Peyer's patch (tissue), 4 donors: ENCODE measurements at regions not wholly inside any gene's neighbourhood (a gene's known extent, or its start where the extent isn't known, plus 50 kb on each side); places are given as distances from the start of the nearest gene placed in this dataset.

ENCODE experiments used
- DNase-seq, 3 donors: peaks; one replicate each; pipeline ENCODE4 v3.0.0-alpha.2; 2017 to 2019
- H3K27ac ChIP-seq, 4 donors: fragments of 200-600 bp; sonication (generic); one replicate each; pipeline ENCODE4 v1.5.1; 2016 to 2019
- H3K27me3 ChIP-seq, 2 donors: fragments of 200-600 bp; sonication (generic); one replicate each; pipeline ENCODE4 v1.5.1; 2019
- H3K36me3 ChIP-seq, 3 donors: fragments of 200-600 bp; sonication (generic); one replicate each; pipeline ENCODE4 v1.5.1; 2016 to 2019
- H3K4me1 ChIP-seq, 4 donors: fragments of 200-600 bp; sonication (generic); one replicate each; pipeline ENCODE4 v1.5.1; 2016 to 2019
- H3K4me3 ChIP-seq, 4 donors: fragments of 200-600 bp; sonication (generic); 1 replicate in 3 of 4; 2 replicates in 1 of 4; pipeline ENCODE4 v1.5.1; 2016 to 2019; ENCODE audit warnings: mild to moderate bottlenecking in 1 of 4
- H3K9me3 ChIP-seq, 4 donors: fragments of 200-600 bp; sonication (generic); one replicate each; pipeline ENCODE4 v1.5.1; 2016 to 2019; ENCODE audit warnings: mild to moderate bottlenecking in 1 of 4
- POLR2A ChIP-seq, 2 donors: fragments of 450-650 bp; IDR thresholded peaks; one replicate each; pipeline ENCODE4 v1.5.1; 2017; ENCODE audit warnings: antibody characterized with exemption in 2 of 2, mild to moderate bottlenecking in 2 of 2, moderate library complexity in 2 of 2
- TF ChIP-seq, protein P1 (sequence below), 6 experiments: fragments of 450-650 bp in 4 of 6; fragments of 200-600 bp in 2 of 6; sonication (generic) in 1 of 6; IDR thresholded peaks; one replicate each; pipeline ENCODE4 v1.5.1; 2017 to 2019; ENCODE audit warnings: antibody characterized with exemption in 6 of 6, mild to moderate bottlenecking in 3 of 6, moderate library complexity in 1 of 6

DNA sequence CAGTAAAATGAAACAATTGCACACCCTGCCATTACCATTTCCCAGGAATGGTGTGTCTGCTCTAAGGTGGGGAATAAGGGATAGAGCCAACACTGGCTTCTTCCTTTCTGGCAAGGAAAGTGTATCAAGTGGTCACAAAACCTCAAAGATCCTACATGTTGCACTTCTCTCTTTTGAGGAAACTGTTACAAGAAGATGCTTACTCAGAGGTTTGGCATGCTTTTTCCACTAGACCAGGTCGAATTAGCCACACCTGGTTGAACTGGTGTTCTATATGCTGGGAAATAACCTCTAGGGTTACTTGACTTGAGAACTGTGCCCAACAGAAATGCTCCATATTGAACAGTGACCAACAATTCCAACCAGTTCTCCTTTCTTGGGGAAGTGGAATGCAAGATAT, 102.9 kb downstream of the LRRN1 start:
- no peak overlapping the region for H3K4me3 ChIP-seq
- no peak for DNase-seq
- no peaks in the 10 kb centered on the region for H3K27me3 ChIP-seq
- H3K27ac ChIP-seq, result no peak overlapping the region
- H3K4me1 ChIP-seq, result no peaks in the 10 kb centered on the region
- no peak for TF ChIP-seq POLR2A (IDR thresholded peaks at IDR 0.05)
- TF ChIP-seq, protein P1, sequence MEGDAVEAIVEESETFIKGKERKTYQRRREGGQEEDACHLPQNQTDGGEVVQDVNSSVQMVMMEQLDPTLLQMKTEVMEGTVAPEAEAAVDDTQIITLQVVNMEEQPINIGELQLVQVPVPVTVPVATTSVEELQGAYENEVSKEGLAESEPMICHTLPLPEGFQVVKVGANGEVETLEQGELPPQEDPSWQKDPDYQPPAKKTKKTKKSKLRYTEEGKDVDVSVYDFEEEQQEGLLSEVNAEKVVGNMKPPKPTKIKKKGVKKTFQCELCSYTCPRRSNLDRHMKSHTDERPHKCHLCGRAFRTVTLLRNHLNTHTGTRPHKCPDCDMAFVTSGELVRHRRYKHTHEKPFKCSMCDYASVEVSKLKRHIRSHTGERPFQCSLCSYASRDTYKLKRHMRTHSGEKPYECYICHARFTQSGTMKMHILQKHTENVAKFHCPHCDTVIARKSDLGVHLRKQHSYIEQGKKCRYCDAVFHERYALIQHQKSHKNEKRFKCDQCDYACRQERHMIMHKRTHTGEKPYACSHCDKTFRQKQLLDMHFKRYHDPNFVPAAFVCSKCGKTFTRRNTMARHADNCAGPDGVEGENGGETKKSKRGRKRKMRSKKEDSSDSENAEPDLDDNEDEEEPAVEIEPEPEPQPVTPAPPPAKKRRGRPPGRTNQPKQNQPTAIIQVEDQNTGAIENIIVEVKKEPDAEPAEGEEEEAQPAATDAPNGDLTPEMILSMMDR (IDR thresholded peaks at IDR 0.05), result no peak
- no peaks in the 10 kb centered on the region for H3K9me3 ChIP-seq
- no peaks in the 10 kb centered on the region for H3K36me3 ChIP-seq

DNA sequence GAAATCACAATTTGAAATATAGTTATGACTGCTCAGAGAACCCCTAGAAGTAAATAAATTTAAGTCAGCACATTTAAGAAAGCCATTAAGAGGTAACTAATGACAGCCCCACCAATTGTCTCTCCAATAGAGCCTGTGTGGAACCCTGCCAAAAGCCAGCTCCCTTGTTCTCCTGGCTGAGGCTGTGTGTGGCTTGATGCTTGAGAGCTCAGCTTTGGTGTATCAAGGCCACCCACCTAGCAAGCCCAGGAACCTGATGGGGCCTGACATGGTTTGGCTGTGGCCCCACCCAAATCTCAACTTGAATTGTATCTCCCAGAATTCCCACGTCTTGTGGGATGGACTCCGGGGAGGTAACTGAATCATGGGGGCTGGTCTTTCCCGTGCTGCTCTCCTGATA, 106.9 kb downstream of the LRRN1 start:
- Histone ChIP-seq H3K9me3 (no peaks in the 10 kb centered on the region), H3K4me3 (no peak overlapping the region), H3K4me1 (no peaks in the 10 kb centered on the region), H3K27ac (no peak overlapping the region), H3K27me3 (no peaks in the 10 kb centered on the region), H3K36me3 (no peaks in the 10 kb centered on the region)
- TF ChIP-seq POLR2A (IDR thresholded peaks at IDR 0.05), result no peak
- TF ChIP-seq, protein P1 (IDR thresholded peaks at IDR 0.05), result no peak
- DNase-seq, result no peak

DNA sequence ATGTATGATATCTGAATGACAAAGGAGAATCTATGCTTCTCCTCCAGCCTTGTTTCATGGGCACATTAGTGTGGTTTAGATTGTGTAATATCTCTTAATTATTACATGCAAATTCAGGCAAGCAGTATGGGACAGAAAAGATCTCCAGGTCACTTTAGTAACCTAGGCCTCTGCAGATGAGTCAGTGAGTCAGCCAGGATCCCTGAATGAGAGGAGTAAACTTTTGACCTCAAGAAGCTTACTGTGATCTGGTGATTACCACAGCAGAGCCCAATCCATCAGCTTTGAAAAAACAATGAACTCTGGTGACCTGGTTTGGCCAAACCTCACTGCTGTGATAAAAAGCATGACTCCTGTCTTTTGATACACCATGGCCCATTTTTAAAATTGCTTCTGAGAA, 107.8 kb downstream of the LRRN1 start:
- Histone ChIP-seq H3K4me3 (no peak overlapping the region), H3K4me1 (no peaks in the 10 kb centered on the region), H3K9me3 (no peaks in the 10 kb centered on the region), H3K27ac (no peak overlapping the region), H3K27me3 (no peaks in the 10 kb centered on the region), H3K36me3 (no peaks in the 10 kb centered on the region)
- no peak for DNase-seq
- no peak for TF ChIP-seq POLR2A (IDR thresholded peaks at IDR 0.05)
- TF ChIP-seq, protein P1 (IDR thresholded peaks at IDR 0.05), result no peak

DNA sequence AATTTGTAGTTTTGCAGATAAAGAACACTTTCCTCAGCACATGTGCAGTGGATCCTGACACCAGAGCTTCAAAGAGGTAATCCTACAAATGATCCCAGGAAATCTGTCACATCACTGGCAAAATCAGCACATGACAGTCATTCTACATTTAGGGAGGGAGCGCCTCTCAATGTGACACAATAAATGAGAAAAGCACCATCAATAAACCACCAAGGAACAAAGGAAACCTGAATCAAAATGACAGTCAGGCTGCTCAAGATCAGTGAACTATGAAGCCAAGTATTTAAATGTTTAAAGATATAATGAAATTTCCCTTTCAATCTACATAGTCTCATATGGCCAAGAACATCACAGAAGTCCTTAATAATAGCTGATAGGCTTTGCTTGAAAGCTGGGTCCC, 119.5 kb downstream of the LRRN1 start:
- Histone ChIP-seq H3K4me3 (no peak overlapping the region), H3K36me3 (no peaks in the 10 kb centered on the region), H3K9me3 (no peaks in the 10 kb centered on the region), H3K4me1 (no peaks in the 10 kb centered on the region), H3K27ac (no peak overlapping the region), H3K27me3 (no peaks in the 10 kb centered on the region)
- TF ChIP-seq, protein P1 (IDR thresholded peaks at IDR 0.05), result no peak
- no peak for TF ChIP-seq POLR2A (IDR thresholded peaks at IDR 0.05)
- no peak for DNase-seq

DNA sequence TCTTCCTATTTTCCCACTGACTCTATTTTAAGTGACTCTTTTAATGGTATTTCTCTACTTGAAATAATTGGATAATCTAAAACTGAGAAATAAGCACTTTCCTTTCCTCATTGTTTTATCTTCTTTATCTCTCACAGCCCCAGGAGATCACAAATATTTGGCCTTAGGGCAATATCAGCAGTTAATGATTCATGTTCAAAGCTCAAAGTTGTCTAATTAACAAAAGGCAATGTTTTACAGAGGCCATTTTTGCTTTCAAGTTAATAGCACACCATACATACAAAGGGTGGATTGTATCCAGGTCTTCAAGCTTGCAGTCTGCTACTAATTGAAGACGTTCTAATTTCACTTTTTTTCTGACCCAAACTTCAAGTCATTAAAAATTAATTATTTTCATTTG, 120.1 kb downstream of the LRRN1 start:
- TF ChIP-seq, protein P1 (IDR thresholded peaks at IDR 0.05), result no peak
- no peak for TF ChIP-seq POLR2A (IDR thresholded peaks at IDR 0.05)
- H3K4me1 ChIP-seq, result no peaks in the 10 kb centered on the region
- H3K36me3 ChIP-seq, result no peaks in the 10 kb centered on the region
- no peak for DNase-seq
- H3K27ac ChIP-seq, result no peak overlapping the region
- H3K4me3 ChIP-seq, result no peak overlapping the region
- no peaks in the 10 kb centered on the region for H3K9me3 ChIP-seq
- no peaks in the 10 kb centered on the region for H3K27me3 ChIP-seq

DNA sequence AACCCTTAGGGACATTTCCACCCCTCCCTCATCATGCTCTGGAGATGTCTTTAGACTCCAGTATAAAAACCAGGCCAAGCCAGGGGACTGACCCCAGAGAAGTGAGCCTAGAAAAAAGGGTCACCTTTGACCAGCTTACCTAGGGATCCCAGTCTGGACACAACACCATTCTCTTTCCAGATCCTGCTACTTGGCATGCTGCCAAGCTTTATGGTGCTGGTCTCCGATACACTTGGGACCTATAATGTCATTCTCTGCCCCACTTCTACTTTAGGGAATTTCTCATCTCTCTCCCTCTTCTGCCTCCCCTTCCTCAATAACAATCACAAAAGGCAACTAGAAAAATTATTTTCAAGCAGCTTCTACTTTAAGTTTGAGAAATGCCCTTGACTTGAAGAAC, 124.4 kb downstream of the LRRN1 start:
- Histone ChIP-seq H3K4me1 (no peaks in the 10 kb centered on the region), H3K36me3 (no peaks in the 10 kb centered on the region), H3K9me3 (no peaks in the 10 kb centered on the region), H3K4me3 (no peak overlapping the region), H3K27me3 (no peaks in the 10 kb centered on the region), H3K27ac (no peak overlapping the region)
- DNase-seq, result no peak
- TF ChIP-seq, protein P1 (IDR thresholded peaks at IDR 0.05), result no peak
- no peak for TF ChIP-seq POLR2A (IDR thresholded peaks at IDR 0.05)
